ENCODE measurements at regions not wholly inside any gene's neighbourhood (a gene's known extent, or its start where the extent isn't known, plus 50 kb on each side); places are given as distances from the start of the nearest gene placed in this dataset.

- ATAC-seq (replicated peaks; ENCODE audit: extremely low read depth, poor library complexity, severe bottlenecking) (no peak), DNase-seq (ENCODE audit: low spot score in 2 of 2) (no peak)
- H3K4me3 Mint-ChIP-seq = no peak overlapping the region
- H3K4me1 Mint-ChIP-seq = peaks cover 9% of the 10 kb centered on the region
- H3K36me3 Mint-ChIP-seq (ENCODE audit: insufficient read depth) = no peaks in the 10 kb centered on the region
- H3K27ac Mint-ChIP-seq (ENCODE audit: low read depth) = no peak overlapping the region
- no peaks in the 10 kb centered on the region for H3K27me3 Mint-ChIP-seq
- H3K9me3 Mint-ChIP-seq = no peaks in the 10 kb centered on the region
Measured at GRCh38 chr7:17467386-17467945, 169.0 kb downstream of the AHR start.

- ATAC-seq (replicated peaks; ENCODE audit: extremely low read depth, poor library complexity, severe bottlenecking) (no peak), DNase-seq (ENCODE audit: low spot score in 2 of 2) (no peak)
- Mint-ChIP-seq H3K27ac (ENCODE audit: low read depth) (no peak overlapping the region), H3K4me3 (no peak overlapping the region), H3K4me1 (no peaks in the 10 kb centered on the region), H3K27me3 (no peaks in the 10 kb centered on the region), H3K9me3 (no peaks in the 10 kb centered on the region), H3K36me3 (ENCODE audit: insufficient read depth) (no peaks in the 10 kb centered on the region)
Measured at GRCh38 chr7:17471325-17471724, 172.9 kb downstream of the AHR start.

- ATAC-seq (replicated peaks; ENCODE audit: extremely low read depth, poor library complexity, severe bottlenecking) = no peak
- H3K9me3 Mint-ChIP-seq = no peaks in the 10 kb centered on the region
- no peaks in the 10 kb centered on the region for H3K4me1 Mint-ChIP-seq
- no peak overlapping the region for H3K27ac Mint-ChIP-seq (ENCODE audit: low read depth)
- DNase-seq (ENCODE audit: low spot score in 2 of 2) = no peak
- no peak overlapping the region for H3K4me3 Mint-ChIP-seq
- H3K36me3 Mint-ChIP-seq (ENCODE audit: insufficient read depth) = no peaks in the 10 kb centered on the region
- H3K27me3 Mint-ChIP-seq = no peaks in the 10 kb centered on the region
Measured at GRCh38 chr7:17472518-17472917, 174.1 kb downstream of the AHR start.

- Mint-ChIP-seq H3K36me3 (ENCODE audit: insufficient read depth) (no peaks in the 10 kb centered on the region), H3K4me1 (no peaks in the 10 kb centered on the region), H3K4me3 (no peak overlapping the region), H3K27me3 (no peaks in the 10 kb centered on the region), H3K9me3 (no peaks in the 10 kb centered on the region), H3K27ac (ENCODE audit: low read depth) (no peak overlapping the region)
- no peak for DNase-seq (ENCODE audit: low spot score in 2 of 2)
- ATAC-seq (replicated peaks; ENCODE audit: extremely low read depth, poor library complexity, severe bottlenecking) = no peak
Measured at GRCh38 chr7:17472939-17473338, 174.5 kb downstream of the AHR start.

- Mint-ChIP-seq H3K27ac (ENCODE audit: low read depth) (no peak overlapping the region), H3K4me1 (no peaks in the 10 kb centered on the region), H3K4me3 (no peak overlapping the region), H3K27me3 (no peaks in the 10 kb centered on the region), H3K9me3 (no peaks in the 10 kb centered on the region), H3K36me3 (ENCODE audit: insufficient read depth) (no peaks in the 10 kb centered on the region)
- ATAC-seq (replicated peaks; ENCODE audit: extremely low read depth, poor library complexity, severe bottlenecking) = no peak
- no peak for DNase-seq (ENCODE audit: low spot score in 2 of 2)
Measured at GRCh38 chr7:17474724-17475344, 176.4 kb downstream of the AHR start.

- H3K27me3 Mint-ChIP-seq = no peaks in the 10 kb centered on the region
- H3K27ac Mint-ChIP-seq (ENCODE audit: low read depth) = no peak overlapping the region
- H3K36me3 Mint-ChIP-seq (ENCODE audit: insufficient read depth) = no peaks in the 10 kb centered on the region
- H3K4me3 Mint-ChIP-seq = no peak overlapping the region
- no peaks in the 10 kb centered on the region for H3K4me1 Mint-ChIP-seq
- DNase-seq (ENCODE audit: low spot score in 2 of 2) = no peak
- no peak for ATAC-seq (replicated peaks; ENCODE audit: extremely low read depth, poor library complexity, severe bottlenecking)
- no peaks in the 10 kb centered on the region for H3K9me3 Mint-ChIP-seq
Measured at GRCh38 chr7:17477182-17477581, 178.7 kb downstream of the AHR start.

GRCh38 chr7:17481118-17481517, 182.7 kb downstream of the AHR start:
- Mint-ChIP-seq H3K27ac (ENCODE audit: low read depth) (no peak overlapping the region), H3K4me1 (no peaks in the 10 kb centered on the region), H3K27me3 (no peaks in the 10 kb centered on the region), H3K36me3 (ENCODE audit: insufficient read depth) (no peaks in the 10 kb centered on the region), H3K9me3 (no peaks in the 10 kb centered on the region), H3K4me3 (no peak overlapping the region)
- no peak for DNase-seq (ENCODE audit: low spot score in 2 of 2)
- no peak for ATAC-seq (replicated peaks; ENCODE audit: extremely low read depth, poor library complexity, severe bottlenecking)

- ATAC-seq (replicated peaks; ENCODE audit: extremely low read depth, poor library complexity, severe bottlenecking) = no peak
- Mint-ChIP-seq H3K27ac (ENCODE audit: low read depth) (no peak overlapping the region), H3K4me1 (no peaks in the 10 kb centered on the region), H3K27me3 (no peaks in the 10 kb centered on the region), H3K9me3 (no peaks in the 10 kb centered on the region), H3K4me3 (no peak overlapping the region), H3K36me3 (ENCODE audit: insufficient read depth) (no peaks in the 10 kb centered on the region)
- DNase-seq (ENCODE audit: low spot score in 2 of 2) = no peak
Measured at GRCh38 chr7:17485368-17485767, 186.9 kb downstream of the AHR start.

- DNase-seq (ENCODE audit: low spot score in 2 of 2) = no peak
- no peak overlapping the region for H3K4me3 Mint-ChIP-seq
- no peak overlapping the region for H3K27ac Mint-ChIP-seq (ENCODE audit: low read depth)
- no peaks in the 10 kb centered on the region for H3K36me3 Mint-ChIP-seq (ENCODE audit: insufficient read depth)
- no peaks in the 10 kb centered on the region for H3K27me3 Mint-ChIP-seq
- ATAC-seq (replicated peaks; ENCODE audit: extremely low read depth, poor library complexity, severe bottlenecking) = no peak
- H3K4me1 Mint-ChIP-seq = no peaks in the 10 kb centered on the region
- no peaks in the 10 kb centered on the region for H3K9me3 Mint-ChIP-seq
Measured at GRCh38 chr7:17485904-17486303, 187.5 kb downstream of the AHR start.

- no peaks in the 10 kb centered on the region for H3K9me3 Mint-ChIP-seq
- no peaks in the 10 kb centered on the region for H3K36me3 Mint-ChIP-seq (ENCODE audit: insufficient read depth)
- H3K27me3 Mint-ChIP-seq = no peaks in the 10 kb centered on the region
- no peaks in the 10 kb centered on the region for H3K4me1 Mint-ChIP-seq
- H3K27ac Mint-ChIP-seq (ENCODE audit: low read depth) = no peak overlapping the region
- ATAC-seq (replicated peaks; ENCODE audit: extremely low read depth, poor library complexity, severe bottlenecking) (no peak), DNase-seq (ENCODE audit: low spot score in 2 of 2) (no peak)
- no peak overlapping the region for H3K4me3 Mint-ChIP-seq
Measured at GRCh38 chr7:17486835-17487234, 188.4 kb downstream of the AHR start.

- H3K4me1 Mint-ChIP-seq = no peaks in the 10 kb centered on the region
- H3K36me3 Mint-ChIP-seq (ENCODE audit: insufficient read depth) = no peaks in the 10 kb centered on the region
- no peak for DNase-seq (ENCODE audit: low spot score in 2 of 2)
- H3K27me3 Mint-ChIP-seq = no peaks in the 10 kb centered on the region
- H3K9me3 Mint-ChIP-seq = no peaks in the 10 kb centered on the region
- ATAC-seq (replicated peaks; ENCODE audit: extremely low read depth, poor library complexity, severe bottlenecking) = no peak
- no peak overlapping the region for H3K27ac Mint-ChIP-seq (ENCODE audit: low read depth)
- H3K4me3 Mint-ChIP-seq = no peak overlapping the region
Measured at GRCh38 chr7:17487343-17487742, 188.9 kb downstream of the AHR start.

GRCh38 chr7:17488829-17489228, 190.4 kb downstream of the AHR start:
- no peaks in the 10 kb centered on the region for H3K36me3 Mint-ChIP-seq (ENCODE audit: insufficient read depth)
- no peak for DNase-seq (ENCODE audit: low spot score in 2 of 2)
- ATAC-seq (replicated peaks; ENCODE audit: extremely low read depth, poor library complexity, severe bottlenecking) = no peak
- no peak overlapping the region for H3K27ac Mint-ChIP-seq (ENCODE audit: low read depth)
- no peak overlapping the region for H3K4me3 Mint-ChIP-seq
- no peaks in the 10 kb centered on the region for H3K4me1 Mint-ChIP-seq
- H3K27me3 Mint-ChIP-seq = no peaks in the 10 kb centered on the region
- H3K9me3 Mint-ChIP-seq = no peaks in the 10 kb centered on the region

- ATAC-seq (replicated peaks; ENCODE audit: extremely low read depth, poor library complexity, severe bottlenecking) (no peak), DNase-seq (ENCODE audit: low spot score in 2 of 2) (no peak)
- Mint-ChIP-seq H3K4me3 (no peak overlapping the region), H3K9me3 (no peaks in the 10 kb centered on the region), H3K27me3 (no peaks in the 10 kb centered on the region), H3K27ac (ENCODE audit: low read depth) (no peak overlapping the region), H3K4me1 (no peaks in the 10 kb centered on the region), H3K36me3 (ENCODE audit: insufficient read depth) (no peaks in the 10 kb centered on the region)
Measured at GRCh38 chr7:17489961-17490360, 191.5 kb downstream of the AHR start.

All from central memory CD8-positive, alpha-beta T cell (primary cell).